ENCODE measurements at regions not wholly inside any gene's neighbourhood (a gene's known extent, or its start where the extent isn't known, plus 50 kb on each side); places are given as distances from the start of the nearest gene placed in this dataset.
"Not testable (repeated sequence)": the region's sequence is repeated elsewhere in the genome, so short reads cannot be mapped to it uniquely, and the experiment has no call there.

GRCh38 chr10:38423634-38424033, 329.5 kb downstream of the ZNF37A start:
- DNase-seq; POLR2A ChIA-PET; H3K27ac Mint-ChIP-seq; H3K27ac ChIP-seq (ENCODE audit: low read depth, low read length); H3K4me1 Mint-ChIP-seq; H3K27me3 ChIP-seq (ENCODE audit: control insufficient read depth in 2 of 2, insufficient read depth in 2 of 2, low read length in 2 of 2); H3K36me3 ChIP-seq (ENCODE audit: control insufficient read depth in 2 of 3, insufficient read depth in 3 of 3, low read length in 3 of 3); H3K9me3 ChIP-seq (ENCODE audit: control insufficient read depth in 2 of 3, low read length in 3 of 3); H3K4me1 ChIP-seq (ENCODE audit: control insufficient read depth in 2 of 2, insufficient read depth in 2 of 2, low read length in 2 of 2); H3K27me3 Mint-ChIP-seq; H3K4me3 Mint-ChIP-seq; CTCF ChIA-PET; ATAC-seq; H3K4me3 ChIP-seq (ENCODE audit: low read length); intact Hi-C loops (cut with micrococcal nuclease): not testable (repeated sequence)
- Mint-ChIP-seq H3K36me3 (peaks cover 4 to 27% (median 7%) of the 10 kb centered on the region in 5 donors), H3K9me3 (peaks cover 0 to 12% (median 4%) of the 10 kb centered on the region in 11 donors)

- DNase-seq; CTCF ChIA-PET; POLR2A ChIA-PET; H3K27ac ChIP-seq (ENCODE audit: low read depth, low read length); ATAC-seq; H3K9me3 ChIP-seq (ENCODE audit: control insufficient read depth in 2 of 3, low read length in 3 of 3); H3K4me1 Mint-ChIP-seq; H3K4me3 ChIP-seq (ENCODE audit: low read length); H3K27me3 ChIP-seq (ENCODE audit: control insufficient read depth in 2 of 2, insufficient read depth in 2 of 2, low read length in 2 of 2); H3K27me3 Mint-ChIP-seq; H3K4me1 ChIP-seq (ENCODE audit: control insufficient read depth in 2 of 2, insufficient read depth in 2 of 2, low read length in 2 of 2); H3K4me3 Mint-ChIP-seq; H3K36me3 ChIP-seq (ENCODE audit: control insufficient read depth in 2 of 3, insufficient read depth in 3 of 3, low read length in 3 of 3); intact Hi-C loops (cut with micrococcal nuclease): not testable (repeated sequence)
- peak overlapping the region in 1 of 9 donors; percentile 30 for H3K27ac Mint-ChIP-seq
- H3K9me3 Mint-ChIP-seq, result peaks cover 0 to 12% (median 4%) of the 10 kb centered on the region in 11 donors
- H3K36me3 Mint-ChIP-seq, result peaks cover 4 to 21% (median 6%) of the 10 kb centered on the region in 5 donors
These were observed 336.1 kb downstream of the ZNF37A start for GRCh38 chr10:38430242-38430641.

- POLR2A ChIA-PET; H3K27ac ChIP-seq (ENCODE audit: low read depth, low read length); H3K4me3 ChIP-seq (ENCODE audit: low read length); H3K27ac Mint-ChIP-seq; H3K4me1 ChIP-seq (ENCODE audit: control insufficient read depth in 2 of 2, insufficient read depth in 2 of 2, low read length in 2 of 2); DNase-seq; ATAC-seq; H3K27me3 ChIP-seq (ENCODE audit: control insufficient read depth in 2 of 2, insufficient read depth in 2 of 2, low read length in 2 of 2); H3K27me3 Mint-ChIP-seq; H3K36me3 ChIP-seq (ENCODE audit: control insufficient read depth in 2 of 3, insufficient read depth in 3 of 3, low read length in 3 of 3); H3K9me3 ChIP-seq (ENCODE audit: control insufficient read depth in 2 of 3, low read length in 3 of 3); CTCF ChIA-PET; intact Hi-C loops (cut with micrococcal nuclease); H3K4me1 Mint-ChIP-seq; H3K9me3 Mint-ChIP-seq; H3K4me3 Mint-ChIP-seq: not testable (repeated sequence)
- peaks cover 0 to 13% (median 5%) of the 10 kb centered on the region in 5 donors for H3K36me3 Mint-ChIP-seq
These were observed 343.2 kb downstream of the ZNF37A start for GRCh38 chr10:38437359-38437758.

GRCh38 chr10:38448614-38449355, 354.6 kb downstream of the ZNF37A start:
- H3K27me3 ChIP-seq (ENCODE audit: control insufficient read depth in 2 of 2, insufficient read depth in 2 of 2, low read length in 2 of 2); H3K9me3 Mint-ChIP-seq; H3K4me3 ChIP-seq (ENCODE audit: low read length); H3K4me1 Mint-ChIP-seq; H3K4me3 Mint-ChIP-seq; intact Hi-C loops (cut with micrococcal nuclease); H3K27ac ChIP-seq (ENCODE audit: low read depth, low read length); DNase-seq; H3K27me3 Mint-ChIP-seq; H3K9me3 ChIP-seq (ENCODE audit: control insufficient read depth in 2 of 3, low read length in 3 of 3); H3K4me1 ChIP-seq (ENCODE audit: control insufficient read depth in 2 of 2, insufficient read depth in 2 of 2, low read length in 2 of 2); ATAC-seq; H3K27ac Mint-ChIP-seq; POLR2A ChIA-PET; H3K36me3 ChIP-seq (ENCODE audit: control insufficient read depth in 2 of 3, insufficient read depth in 3 of 3, low read length in 3 of 3); CTCF ChIA-PET: not testable (repeated sequence)
- H3K36me3 Mint-ChIP-seq, result peaks cover 5 to 14% (median 8%) of the 10 kb centered on the region in 5 donors

- H3K4me3 Mint-ChIP-seq; ATAC-seq; H3K4me1 Mint-ChIP-seq; H3K27me3 ChIP-seq (ENCODE audit: control insufficient read depth in 2 of 2, insufficient read depth in 2 of 2, low read length in 2 of 2); intact Hi-C loops (cut with micrococcal nuclease); DNase-seq; H3K27ac ChIP-seq (ENCODE audit: low read depth, low read length); H3K9me3 Mint-ChIP-seq; H3K27ac Mint-ChIP-seq; H3K27me3 Mint-ChIP-seq; H3K9me3 ChIP-seq (ENCODE audit: control insufficient read depth in 2 of 3, low read length in 3 of 3); H3K4me1 ChIP-seq (ENCODE audit: control insufficient read depth in 2 of 2, insufficient read depth in 2 of 2, low read length in 2 of 2); H3K4me3 ChIP-seq (ENCODE audit: low read length); CTCF ChIA-PET; H3K36me3 ChIP-seq (ENCODE audit: control insufficient read depth in 2 of 3, insufficient read depth in 3 of 3, low read length in 3 of 3); POLR2A ChIA-PET: not testable (repeated sequence)
- H3K36me3 Mint-ChIP-seq, result peaks cover 5 to 14% (median 8%) of the 10 kb centered on the region in 5 donors
These were observed 355.5 kb downstream of the ZNF37A start for GRCh38 chr10:38449618-38450017.

- H3K9me3 Mint-ChIP-seq; H3K4me1 ChIP-seq (ENCODE audit: control insufficient read depth in 2 of 2, insufficient read depth in 2 of 2, low read length in 2 of 2); H3K4me1 Mint-ChIP-seq; H3K4me3 ChIP-seq (ENCODE audit: low read length); H3K27ac Mint-ChIP-seq; CTCF ChIA-PET; H3K27me3 Mint-ChIP-seq; POLR2A ChIA-PET; intact Hi-C loops (cut with micrococcal nuclease); DNase-seq; H3K27ac ChIP-seq (ENCODE audit: low read depth, low read length); H3K9me3 ChIP-seq (ENCODE audit: control insufficient read depth in 2 of 3, low read length in 3 of 3); H3K27me3 ChIP-seq (ENCODE audit: control insufficient read depth in 2 of 2, insufficient read depth in 2 of 2, low read length in 2 of 2); H3K36me3 ChIP-seq (ENCODE audit: control insufficient read depth in 2 of 3, insufficient read depth in 3 of 3, low read length in 3 of 3); H3K4me3 Mint-ChIP-seq; ATAC-seq: not testable (repeated sequence)
- H3K36me3 Mint-ChIP-seq, result peaks cover 5 to 14% (median 8%) of the 10 kb centered on the region in 5 donors
These were observed 356.4 kb downstream of the ZNF37A start for GRCh38 chr10:38450372-38451057.

All from naive thymus-derived CD4-positive, alpha-beta T cell (primary cell).